ENCODE measurements at regions not wholly inside any gene's neighbourhood (a gene's known extent, or its start where the extent isn't known, plus 50 kb on each side); places are given as distances from the start of the nearest gene placed in this dataset.

DNA sequence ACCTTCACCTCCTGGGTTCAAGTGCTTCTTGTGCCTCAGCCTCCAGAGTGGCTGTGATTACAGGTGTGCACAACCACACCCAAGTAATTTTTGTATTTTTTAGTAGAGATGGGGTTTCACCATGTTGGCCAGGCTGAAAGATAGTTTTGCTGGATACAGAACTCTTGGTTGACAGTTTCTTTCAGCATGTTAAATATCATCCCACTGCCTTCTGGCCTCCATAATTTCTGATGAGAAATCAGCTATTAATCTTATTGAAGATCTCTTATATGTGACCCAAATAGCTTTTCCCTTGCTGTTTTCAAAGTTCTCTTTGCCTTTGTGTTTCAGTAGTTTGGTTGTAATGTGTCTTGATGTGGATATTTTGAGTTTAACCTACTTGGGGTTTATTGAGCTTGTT, 50.3 kb upstream of the BRD7 start:
- TF ChIP-seq, protein P1, sequence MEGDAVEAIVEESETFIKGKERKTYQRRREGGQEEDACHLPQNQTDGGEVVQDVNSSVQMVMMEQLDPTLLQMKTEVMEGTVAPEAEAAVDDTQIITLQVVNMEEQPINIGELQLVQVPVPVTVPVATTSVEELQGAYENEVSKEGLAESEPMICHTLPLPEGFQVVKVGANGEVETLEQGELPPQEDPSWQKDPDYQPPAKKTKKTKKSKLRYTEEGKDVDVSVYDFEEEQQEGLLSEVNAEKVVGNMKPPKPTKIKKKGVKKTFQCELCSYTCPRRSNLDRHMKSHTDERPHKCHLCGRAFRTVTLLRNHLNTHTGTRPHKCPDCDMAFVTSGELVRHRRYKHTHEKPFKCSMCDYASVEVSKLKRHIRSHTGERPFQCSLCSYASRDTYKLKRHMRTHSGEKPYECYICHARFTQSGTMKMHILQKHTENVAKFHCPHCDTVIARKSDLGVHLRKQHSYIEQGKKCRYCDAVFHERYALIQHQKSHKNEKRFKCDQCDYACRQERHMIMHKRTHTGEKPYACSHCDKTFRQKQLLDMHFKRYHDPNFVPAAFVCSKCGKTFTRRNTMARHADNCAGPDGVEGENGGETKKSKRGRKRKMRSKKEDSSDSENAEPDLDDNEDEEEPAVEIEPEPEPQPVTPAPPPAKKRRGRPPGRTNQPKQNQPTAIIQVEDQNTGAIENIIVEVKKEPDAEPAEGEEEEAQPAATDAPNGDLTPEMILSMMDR (conservative IDR thresholded peaks at IDR 0.05; ENCODE audit: low read depth, low read length) = no peak
- TF ChIP-seq EZH2phosphoT487 (IDR thresholded peaks at IDR 0.05; ENCODE audit: borderline replicate concordance, low read length) = no peak
